ENCODE measurements at regions not wholly inside any gene's neighbourhood (a gene's known extent, or its start where the extent isn't known, plus 50 kb on each side); places are given as distances from the start of the nearest gene placed in this dataset.

DNA sequence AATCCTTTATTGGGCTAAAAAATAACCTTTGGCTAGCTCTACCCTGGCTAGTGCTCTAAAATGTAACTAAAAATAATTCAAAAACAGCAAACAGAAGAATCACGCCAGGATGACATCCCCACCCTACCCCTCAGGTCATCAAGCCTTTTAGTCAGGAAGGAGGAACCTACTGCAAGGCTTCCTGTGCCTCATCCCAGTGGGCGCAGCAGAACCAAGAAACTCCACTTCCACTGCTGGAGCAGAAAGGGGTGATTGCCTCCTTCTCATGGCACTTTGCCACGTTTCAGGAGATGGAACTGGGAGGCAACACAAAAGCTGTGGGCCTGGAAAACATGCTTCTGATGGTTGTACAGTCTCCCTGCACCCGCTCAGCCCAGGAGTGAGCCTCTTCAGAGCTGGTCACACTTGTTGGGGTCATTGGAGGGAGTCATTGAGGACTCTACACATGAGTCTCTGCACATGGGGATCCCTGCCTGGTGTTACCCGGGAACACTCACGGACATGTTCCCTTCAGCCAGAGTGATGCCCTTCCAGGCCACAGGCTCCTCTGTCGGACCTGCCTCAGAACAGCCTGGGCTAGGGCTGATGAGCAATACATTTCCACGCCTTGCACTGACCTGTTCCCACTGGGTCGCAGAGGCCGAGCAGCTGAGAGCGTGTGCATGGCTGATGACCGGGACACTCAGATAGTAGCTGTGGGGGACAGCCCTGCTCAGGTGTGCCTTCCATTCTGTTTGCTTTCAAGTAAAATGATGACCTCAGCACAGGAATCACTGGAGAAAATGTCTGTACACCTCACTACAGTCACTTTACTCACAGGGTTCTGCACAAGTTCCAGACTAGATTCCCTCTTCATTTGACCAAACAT, 355.3 kb downstream of the FGFR2 start:
- TF ChIP-seq, protein P1, sequence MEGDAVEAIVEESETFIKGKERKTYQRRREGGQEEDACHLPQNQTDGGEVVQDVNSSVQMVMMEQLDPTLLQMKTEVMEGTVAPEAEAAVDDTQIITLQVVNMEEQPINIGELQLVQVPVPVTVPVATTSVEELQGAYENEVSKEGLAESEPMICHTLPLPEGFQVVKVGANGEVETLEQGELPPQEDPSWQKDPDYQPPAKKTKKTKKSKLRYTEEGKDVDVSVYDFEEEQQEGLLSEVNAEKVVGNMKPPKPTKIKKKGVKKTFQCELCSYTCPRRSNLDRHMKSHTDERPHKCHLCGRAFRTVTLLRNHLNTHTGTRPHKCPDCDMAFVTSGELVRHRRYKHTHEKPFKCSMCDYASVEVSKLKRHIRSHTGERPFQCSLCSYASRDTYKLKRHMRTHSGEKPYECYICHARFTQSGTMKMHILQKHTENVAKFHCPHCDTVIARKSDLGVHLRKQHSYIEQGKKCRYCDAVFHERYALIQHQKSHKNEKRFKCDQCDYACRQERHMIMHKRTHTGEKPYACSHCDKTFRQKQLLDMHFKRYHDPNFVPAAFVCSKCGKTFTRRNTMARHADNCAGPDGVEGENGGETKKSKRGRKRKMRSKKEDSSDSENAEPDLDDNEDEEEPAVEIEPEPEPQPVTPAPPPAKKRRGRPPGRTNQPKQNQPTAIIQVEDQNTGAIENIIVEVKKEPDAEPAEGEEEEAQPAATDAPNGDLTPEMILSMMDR (IDR thresholded peaks at IDR 0.05; ENCODE audit: low read depth, low read length): no peak
- TF ChIP-seq POLR2A (IDR thresholded peaks at IDR 0.05; ENCODE audit: extremely low read depth, insufficient read length): no peak
- TF ChIP-seq, protein P2, sequence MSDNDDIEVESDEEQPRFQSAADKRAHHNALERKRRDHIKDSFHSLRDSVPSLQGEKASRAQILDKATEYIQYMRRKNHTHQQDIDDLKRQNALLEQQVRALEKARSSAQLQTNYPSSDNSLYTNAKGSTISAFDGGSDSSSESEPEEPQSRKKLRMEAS (IDR thresholded peaks at IDR 0.05; ENCODE audit: low read depth, low read length): no peak
- no peak for TF ChIP-seq MYC (IDR thresholded peaks at IDR 0.05; ENCODE audit: low read depth, low read length)
